ENCODE measurements at regions not wholly inside any gene's neighbourhood (a gene's known extent, or its start where the extent isn't known, plus 50 kb on each side); places are given as distances from the start of the nearest gene placed in this dataset.

- no peak for TF ChIP-seq POLR2A (IDR thresholded peaks at IDR 0.05; ENCODE audit: low read length)
- no peak for TF ChIP-seq GATA1 (IDR thresholded peaks at IDR 0.05; ENCODE audit: low read depth, low read length)
These were observed 607.3 kb upstream of the GOT2 start for GRCh38 chr16:59341368-59341767.
